HepG2 (cell line): ENCODE measurements at regions not wholly inside any gene's neighbourhood (a gene's known extent, or its start where the extent isn't known, plus 50 kb on each side); places are given as distances from the start of the nearest gene placed in this dataset.

Experiments
- ATAC-seq: fragments of 200-7000 bp; cut with Tn5 transposase; 3 replicates; pipeline ENCODE4 v1.9.1; 2020; ENCODE audit warnings: mild to moderate bottlenecking, moderate library complexity
- BruUV-seq: library from RNA; stranded (reverse); fragments of 400-500 nt; replicated peaks from 2 replicates; lab custom pipeline; 2021; lab: Mats Ljungman, UMichigan
- CTCF ChIA-PET: fragments of 300-600 bp; formaldehyde crosslinking; extraction: SDS; loops from one replicate; lab custom pipeline; 2021; ENCODE audit warnings: low total read pairs, inconsistent platforms, low intra/inter-chr PET ratio; lab: Yijun Ruan, JAX
- POLR2A ChIA-PET: fragments of 350-600 bp; sonication (Branson Sonifier 250); formaldehyde crosslinking; loops from one replicate; lab custom pipeline; 2020; ENCODE audit warnings: antibody characterized with exemption, inconsistent platforms; lab: Yijun Ruan, JAX
- DNase-seq: peaks from one replicate; pipeline ENCODE4 v3.0.0-alpha.2; 2015; ENCODE audit warnings: low spot score
- FAIRE-seq: peaks from 3 replicates; lab custom pipeline; 2011; peaks lifted over from hg19 to GRCh38; lab: Jason Lieb, UNC
- H2AFZ ChIP-seq: one replicate; pipeline ENCODE4 v1.6.1; 2011; ENCODE audit warnings: low read length, inconsistent platforms
- H3K27ac ChIP-seq: fragments of 300-600 bp; 3 replicates; pipeline ENCODE4 v1.8.0; 2011; ENCODE audit warnings: mixed run types, mild to moderate bottlenecking, mixed read lengths, low read length, inconsistent platforms; ENCODE audit not compliant: insufficient read depth; ENCODE audit errors: extremely low read length
- H3K27me3 ChIP-seq, 2 experiments: fragments of 200-600 bp in 1 of 2; 2 replicates in 1 of 2; 3 replicates in 1 of 2; pipeline versions ENCODE4 v1.6.0 to v1.8.0; 2011; ENCODE audit warnings: low read length in 2 of 2, mild to moderate bottlenecking in 2 of 2, moderate library complexity in 2 of 2, inconsistent platforms in 1 of 2; ENCODE audit not compliant: insufficient read depth in 2 of 2, control insufficient read depth in 1 of 2
- H3K36me3 ChIP-seq, 2 experiments: fragments of 200-600 bp in 1 of 2; replicated peaks in 1 of 2; 2 replicates in 1 of 2; 3 replicates in 1 of 2; pipeline versions ENCODE4 v1.5.1 to v1.8.0; 2011; ENCODE audit warnings: low read length in 2 of 2, inconsistent platforms in 1 of 2; ENCODE audit not compliant: insufficient read depth in 2 of 2, control insufficient read depth in 1 of 2
- H3K4me1 ChIP-seq: 2 replicates; pipeline ENCODE4 v1.5.1; 2012; ENCODE audit warnings: low read length, inconsistent platforms; ENCODE audit not compliant: insufficient read depth
- H3K4me2 ChIP-seq: 2 replicates; pipeline ENCODE4 v1.6.0; 2011; ENCODE audit warnings: low read depth, low read length, inconsistent platforms
- H3K4me3 ChIP-seq, 3 experiments: fragments of 200-600 bp in 1 of 3; sonication (generic), shearing (Covaris generic) in 1 of 3; replicated peaks in 1 of 3; 2 replicates each; pipeline ENCODE4 v1.5.1; 2011 to 2016; ENCODE audit warnings: low read length in 3 of 3, inconsistent platforms in 2 of 3, low read depth in 2 of 3, mild to moderate bottlenecking in 2 of 3, control low read depth in 1 of 3, mixed read lengths in 1 of 3; ENCODE audit not compliant: insufficient read depth in 1 of 3
- H3K79me2 ChIP-seq: one replicate; pipeline ENCODE4 v1.6.1; 2011; ENCODE audit warnings: low read length, inconsistent platforms; ENCODE audit not compliant: insufficient read depth
- H3K9ac ChIP-seq: 2 replicates; pipeline ENCODE4 v1.6.0; 2011; ENCODE audit warnings: mild to moderate bottlenecking, low read depth, low read length, inconsistent platforms; ENCODE audit not compliant: insufficient read depth
- H3K9me3 ChIP-seq: 2 replicates; pipeline ENCODE4 v1.5.1; 2012; ENCODE audit warnings: mild to moderate bottlenecking, low read length
- H4K20me1 ChIP-seq: 2 replicates; pipeline ENCODE4 v1.6.0; 2011; ENCODE audit warnings: inconsistent platforms, mild to moderate bottlenecking, low read length, moderate library complexity; ENCODE audit not compliant: insufficient read depth
- E2F5 ChIP-seq: sonication (generic); formaldehyde crosslinking; conservative IDR thresholded peaks from 2 replicates; pipeline ENCODE4 v1.4.0; 2020; ENCODE audit warnings: missing genetic modification reagents
- FOXO1 ChIP-seq: sonication (generic); formaldehyde crosslinking; IDR thresholded peaks from 2 replicates; pipeline ENCODE4 v1.4.0; 2020; ENCODE audit warnings: missing genetic modification reagents
- JUND ChIP-seq: sonication (generic); formaldehyde crosslinking; IDR thresholded peaks from 2 replicates; pipeline ENCODE4 v1.8.0; 2022; ENCODE audit warnings: mild to moderate bottlenecking, missing genetic modification reagents
- MIER2 ChIP-seq: IDR thresholded peaks from 2 replicates; pipeline ENCODE4 v1.6.1; 2016; ENCODE audit warnings: missing biosample characterization, missing genetic modification reagents
- PHF5A ChIP-seq: IDR thresholded peaks from one replicate; pipeline ENCODE4 v1.6.1; 2018; ENCODE audit warnings: low read depth, missing genetic modification reagents; ENCODE audit not compliant: unreplicated experiment
- RAD21 ChIP-seq: fragments of 450-650 bp; formaldehyde crosslinking; IDR thresholded peaks from 2 replicates; pipeline ENCODE4 v1.5.0; 2020; ENCODE audit warnings: mild to moderate bottlenecking
- RARA ChIP-seq: IDR thresholded peaks from 2 replicates; pipeline ENCODE4 v1.6.1; 2016; ENCODE audit warnings: missing genetic modification reagents, missing compliant biosample characterization
- RFX5 ChIP-seq: IDR thresholded peaks from 2 replicates; pipeline ENCODE4 v1.6.1; 2011; ENCODE audit warnings: low read depth, low read length, improper control_type of control experiment
- SIX1 ChIP-seq: sonication (generic); formaldehyde crosslinking; IDR thresholded peaks from 2 replicates; pipeline ENCODE4 v1.4.0; 2020; ENCODE audit warnings: missing genetic modification reagents, borderline replicate concordance
- SNAPC2 ChIP-seq: sonication (generic); formaldehyde crosslinking; IDR thresholded peaks from 2 replicates; pipeline ENCODE4 v1.8.1; 2022; ENCODE audit warnings: mild to moderate bottlenecking, missing genetic modification reagents
- TAF15 ChIP-seq: fragments of 200-400 bp; formaldehyde crosslinking; IDR thresholded peaks from one replicate; pipeline ENCODE4 v1.6.1; 2018; ENCODE audit warnings: mild to moderate bottlenecking, low read depth, low read length; ENCODE audit not compliant: poor library complexity, severe bottlenecking
- TRAFD1 ChIP-seq: sonication (generic); formaldehyde crosslinking; IDR thresholded peaks from 2 replicates; pipeline ENCODE4 v1.5.1; 2020; ENCODE audit warnings: missing genetic modification reagents, mild to moderate bottlenecking, borderline replicate concordance
- ZFP36 ChIP-seq: fragments of 150-350 bp; IDR thresholded peaks from 2 replicates; pipeline ENCODE4 v1.6.1; 2018; ENCODE audit warnings: borderline replicate concordance, low read length, low read depth; ENCODE audit not compliant: partially characterized antibody
- ZNF367 ChIP-seq: sonication (generic); formaldehyde crosslinking; IDR thresholded peaks from 2 replicates; pipeline ENCODE4 v1.4.0; 2020; ENCODE audit warnings: missing genetic modification reagents, borderline replicate concordance
- ZNF546 ChIP-seq: sonication (generic); formaldehyde crosslinking; conservative IDR thresholded peaks from 2 replicates; pipeline ENCODE4 v1.8.1; 2023; ENCODE audit warnings: mild to moderate bottlenecking, missing genetic modification reagents
- ZNF878 ChIP-seq: sonication (generic); formaldehyde crosslinking; IDR thresholded peaks from 2 replicates; pipeline ENCODE4 v1.8.1; 2023; ENCODE audit warnings: mild to moderate bottlenecking, missing genetic modification reagents, moderate library complexity
- ZSCAN12 ChIP-seq: sonication (generic); formaldehyde crosslinking; IDR thresholded peaks from 2 replicates; pipeline ENCODE4 v1.9.0; 2021; ENCODE audit warnings: mild to moderate bottlenecking, missing genetic modification reagents
- WGBS: methylation state at CpG from one replicate; pipeline ENCODE4 v1.1.6; 2017; ENCODE audit warnings: low lambda C conversion rate; 5-methylcytosine and 5-hydroxymethylcytosine counted together
- in situ Hi-C: cut with HindIII; loops from 2 replicates; pipeline ENCODE4 v1.10.0; 2017; ENCODE audit warnings: low pct_unique_long_range_greater_than_20kb; ENCODE audit not compliant: extremely low pct_ligation_motif_present
- intact Hi-C: fragments of 100-400 bp; cut with micrococcal nuclease; formaldehyde crosslinking; loops from one replicate; pipeline ENCODE4 v1.10.0; 2022; ENCODE audit not compliant: unreplicated experiment

DNA sequence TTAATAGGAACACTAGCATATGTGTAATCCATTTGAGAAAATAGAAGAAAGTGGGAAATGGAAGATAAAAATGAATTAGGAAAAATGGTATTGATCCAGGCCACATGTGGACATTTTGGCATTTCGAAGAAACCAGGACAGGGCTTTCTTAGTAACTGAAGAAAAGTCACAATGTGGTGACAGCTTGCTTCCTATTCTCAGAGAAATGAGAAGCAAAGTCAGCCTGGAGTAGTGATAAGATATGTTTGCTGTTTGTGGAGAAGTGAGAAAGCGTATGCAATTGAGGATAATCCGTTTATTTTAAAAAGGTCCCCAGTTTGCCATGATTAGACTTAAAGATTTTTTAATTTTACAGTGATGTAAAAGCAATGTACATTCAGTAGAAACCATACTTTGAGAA, 127.9 kb downstream of the SLITRK6 start:
- Histone ChIP-seq H3K4me3 (no peak overlapping the region), H3K4me2 (no peak overlapping the region), H3K79me2 (no peaks in the 10 kb centered on the region), H3K4me1 (no peaks in the 10 kb centered on the region), H3K9me3 (peaks cover 15% of the 10 kb centered on the region), H3K27me3 (no peaks in the 10 kb centered on the region), H3K27ac (no peak overlapping the region), H4K20me1 (no peaks in the 10 kb centered on the region), H3K36me3 (no peaks in the 10 kb centered on the region), H3K9ac (no peak overlapping the region), H2AFZ (no peak overlapping the region)
- no TSS peak for BruUV-seq
- in situ Hi-C loops: no loop called here
- no peak for TF ChIP-seq PHF5A (CRISPR knock-in tag)
- TF ChIP-seq RAD21 (CRISPR knock-in tag): no peak
- no peak for TF ChIP-seq TRAFD1
- no peak for TF ChIP-seq RARA (CRISPR knock-in tag)
- no peak for TF ChIP-seq FOXO1 (CRISPR knock-in tag)
- no peak for TF ChIP-seq ZSCAN12 (CRISPR knock-in tag)
- TF ChIP-seq ZNF546: no peak
- no peak for TF ChIP-seq ZFP36
- no peak for TF ChIP-seq ZNF878 (CRISPR knock-in tag)
- no peak for TF ChIP-seq JUND
- TF ChIP-seq TAF15: no peak
- no peak for TF ChIP-seq SNAPC2
- no peak for TF ChIP-seq MIER2 (CRISPR knock-in tag)
- TF ChIP-seq RFX5: no peak
- no peak for TF ChIP-seq ZNF367 (CRISPR knock-in tag)
- no peak for TF ChIP-seq E2F5 (CRISPR knock-in tag)
- no peak for TF ChIP-seq SIX1 (CRISPR knock-in tag)
- ChIA-PET CTCF (no interaction called here), POLR2A (no interaction called here)
- intact Hi-C loops: no loop called here
- FAIRE-seq (no peak), DNase-seq (no peak), ATAC-seq (no peak)
- 2% methylated on average over 3 of the region's 3 CpGs for WGBS
